ENCODE measurements at regions not wholly inside any gene's neighbourhood (a gene's known extent, or its start where the extent isn't known, plus 50 kb on each side); places are given as distances from the start of the nearest gene placed in this dataset.

DNA sequence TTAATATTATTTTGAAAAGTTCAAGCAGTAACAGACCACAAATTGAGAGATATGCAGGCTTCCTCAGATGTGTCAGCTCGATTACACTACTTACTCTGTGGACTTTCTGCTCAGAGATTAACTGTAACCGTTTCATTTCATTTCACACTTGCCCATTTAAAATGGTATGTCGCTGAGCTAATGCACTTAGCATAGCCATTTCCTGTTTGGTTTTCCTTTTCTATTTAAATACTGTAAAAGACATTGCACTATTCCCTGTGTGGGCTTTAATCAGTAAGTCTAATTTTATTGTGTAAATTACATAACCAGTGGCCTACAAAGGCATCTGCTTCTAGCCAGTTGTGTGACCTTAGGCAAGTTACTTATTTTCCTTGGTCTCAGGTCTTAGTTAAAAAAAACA is 237.6 kb downstream of the LACC1 start:
- TF ChIP-seq, protein P1, sequence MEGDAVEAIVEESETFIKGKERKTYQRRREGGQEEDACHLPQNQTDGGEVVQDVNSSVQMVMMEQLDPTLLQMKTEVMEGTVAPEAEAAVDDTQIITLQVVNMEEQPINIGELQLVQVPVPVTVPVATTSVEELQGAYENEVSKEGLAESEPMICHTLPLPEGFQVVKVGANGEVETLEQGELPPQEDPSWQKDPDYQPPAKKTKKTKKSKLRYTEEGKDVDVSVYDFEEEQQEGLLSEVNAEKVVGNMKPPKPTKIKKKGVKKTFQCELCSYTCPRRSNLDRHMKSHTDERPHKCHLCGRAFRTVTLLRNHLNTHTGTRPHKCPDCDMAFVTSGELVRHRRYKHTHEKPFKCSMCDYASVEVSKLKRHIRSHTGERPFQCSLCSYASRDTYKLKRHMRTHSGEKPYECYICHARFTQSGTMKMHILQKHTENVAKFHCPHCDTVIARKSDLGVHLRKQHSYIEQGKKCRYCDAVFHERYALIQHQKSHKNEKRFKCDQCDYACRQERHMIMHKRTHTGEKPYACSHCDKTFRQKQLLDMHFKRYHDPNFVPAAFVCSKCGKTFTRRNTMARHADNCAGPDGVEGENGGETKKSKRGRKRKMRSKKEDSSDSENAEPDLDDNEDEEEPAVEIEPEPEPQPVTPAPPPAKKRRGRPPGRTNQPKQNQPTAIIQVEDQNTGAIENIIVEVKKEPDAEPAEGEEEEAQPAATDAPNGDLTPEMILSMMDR (IDR thresholded peaks at IDR 0.05): no peak
- TF ChIP-seq POLR2A (IDR thresholded peaks at IDR 0.05): no peak

Data from uterus (tissue), 2 donors.